GM19395 (cell line): ENCODE measurements at regions not wholly inside any gene's neighbourhood (a gene's known extent, or its start where the extent isn't known, plus 50 kb on each side); places are given as distances from the start of the nearest gene placed in this dataset.
"Not testable (repeated sequence)": the region's sequence is repeated elsewhere in the genome, so short reads cannot be mapped to it uniquely, and the experiment has no call there.

Experiments
- ATAC-seq: cut with Tn5 transposase; IDR thresholded peaks from one replicate; pipeline ENCODE4 v1.9.1; 2021; ENCODE audit warnings: mild to moderate bottlenecking, moderate library complexity; ENCODE audit not compliant: unreplicated experiment

GRCh38 chr14:106200541-106201315 lies 674.3 kb downstream of the TMEM121 start:
- ATAC-seq: no peak

- no peak for ATAC-seq
These were observed 675.0 kb downstream of the TMEM121 start for GRCh38 chr14:106201376-106201775.

- ATAC-seq: no peak
These were observed 677.1 kb downstream of the TMEM121 start for GRCh38 chr14:106203438-106203837.

- no peak for ATAC-seq
These were observed 677.7 kb downstream of the TMEM121 start for GRCh38 chr14:106204063-106204462.

GRCh38 chr14:106207316-106207715 lies 680.9 kb downstream of the TMEM121 start:
- ATAC-seq: no peak

GRCh38 chr14:106208794-106209193 lies 682.4 kb downstream of the TMEM121 start:
- ATAC-seq: no peak

GRCh38 chr14:106209755-106210154 lies 683.4 kb downstream of the TMEM121 start:
- ATAC-seq: no peak

GRCh38 chr14:106210650-106211049 lies 684.3 kb downstream of the TMEM121 start:
- no peak for ATAC-seq

GRCh38 chr14:106211334-106211900 lies 685.0 kb downstream of the TMEM121 start:
- ATAC-seq: no peak

GRCh38 chr14:106215229-106215628 lies 688.8 kb downstream of the TMEM121 start:
- ATAC-seq: no peak

GRCh38 chr14:106216679-106217078 lies 690.3 kb downstream of the TMEM121 start:
- ATAC-seq: no peak

- ATAC-seq: no peak
These were observed 691.8 kb downstream of the TMEM121 start for GRCh38 chr14:106218174-106218573.

- no peak for ATAC-seq
These were observed 695.9 kb downstream of the TMEM121 start for GRCh38 chr14:106222311-106222710.

- no peak for ATAC-seq
These were observed 696.3 kb downstream of the TMEM121 start for GRCh38 chr14:106222731-106223130.

- no peak for ATAC-seq
These were observed 701.4 kb downstream of the TMEM121 start for GRCh38 chr14:106227793-106228192.

- ATAC-seq: no peak
These were observed 702.3 kb downstream of the TMEM121 start for GRCh38 chr14:106228541-106229158.

- ATAC-seq: no peak
These were observed 703.7 kb downstream of the TMEM121 start for GRCh38 chr14:106230071-106230470.

- ATAC-seq: not testable (repeated sequence)
These were observed 706.8 kb downstream of the TMEM121 start for GRCh38 chr14:106233191-106233590.

- ATAC-seq: not testable (repeated sequence)
These were observed 708.3 kb downstream of the TMEM121 start for GRCh38 chr14:106234525-106235254.

- ATAC-seq: no peak
These were observed 709.2 kb downstream of the TMEM121 start for GRCh38 chr14:106235356-106236159.
